ENCODE measurements at regions not wholly inside any gene's neighbourhood (a gene's known extent, or its start where the extent isn't known, plus 50 kb on each side); places are given as distances from the start of the nearest gene placed in this dataset.
"Not testable (repeated sequence)": the region's sequence is repeated elsewhere in the genome, so short reads cannot be mapped to it uniquely, and the experiment has no call there.

DNA sequence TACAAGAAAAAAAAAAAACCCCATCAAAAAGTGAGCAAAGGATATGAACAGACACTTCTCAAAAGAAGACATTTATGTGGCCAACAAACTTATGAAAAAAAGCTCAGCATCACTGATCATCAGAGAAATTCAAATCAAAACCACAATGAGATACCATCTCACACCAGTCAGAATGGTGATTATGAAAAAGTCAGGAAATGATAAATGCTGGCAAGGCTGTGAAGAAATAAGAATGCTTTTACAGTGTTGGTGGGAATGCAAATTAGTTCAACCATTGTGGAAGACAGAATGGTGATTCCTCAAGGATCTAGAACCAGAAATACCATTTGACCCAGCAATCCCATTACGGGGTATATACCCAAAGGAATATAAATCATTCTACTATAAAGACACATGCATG, 192.7 kb downstream of the CPE start:
- TF ChIP-seq CTCF (conservative IDR thresholded peaks at IDR 0.05; ENCODE audit: low read length); EZH2phosphoT487 (IDR thresholded peaks at IDR 0.05; ENCODE audit: borderline replicate concordance): not testable (repeated sequence)
